HL-60 (cell line): ENCODE measurements at regions not wholly inside any gene's neighbourhood (a gene's known extent, or its start where the extent isn't known, plus 50 kb on each side); places are given as distances from the start of the nearest gene placed in this dataset.

ENCODE experiments used
- DNase-seq, 2 experiments: peaks; one replicate each; pipeline ENCODE4 v3.0.0-alpha.2; 2010 to 2020; ENCODE audit warnings: low read depth in 1 of 2, low spot score in 1 of 2
- H3K27ac ChIP-seq: fragments of 250-450 bp; sonication (Bioruptor Pico); replicated peaks from 2 replicates; pipeline ENCODE4 v1.5.1; 2020; ENCODE audit warnings: mild to moderate bottlenecking, moderate library complexity
- H3K27me3 ChIP-seq: fragments of 250-450 bp; sonication (Bioruptor Pico); 2 replicates; pipeline ENCODE4 v1.5.1; 2021; ENCODE audit warnings: mild to moderate bottlenecking, moderate library complexity; ENCODE audit not compliant: insufficient read depth, poor library complexity, severe bottlenecking
- H3K4me3 ChIP-seq: replicated peaks from 2 replicates; pipeline ENCODE4 v1.5.1; 2011; ENCODE audit warnings: mild to moderate bottlenecking, control low read depth, low read length; ENCODE audit not compliant: insufficient read depth
- CTCF ChIP-seq: IDR thresholded peaks from one replicate; pipeline ENCODE4 v1.5.1; 2011; ENCODE audit warnings: low read length, control low read depth, inconsistent platforms; ENCODE audit not compliant: insufficient read depth
- GABPA ChIP-seq: IDR thresholded peaks from 2 replicates; pipeline ENCODE4 v1.6.1; 2012; ENCODE audit warnings: low read depth
- POLR2AphosphoS5 ChIP-seq: IDR thresholded peaks from 2 replicates; pipeline ENCODE4 v1.6.1; 2012; ENCODE audit warnings: low read depth
- REST ChIP-seq: IDR thresholded peaks from 2 replicates; pipeline ENCODE4 v1.6.1; 2012; ENCODE audit warnings: low read depth; ENCODE audit not compliant: insufficient replicate concordance
- SPI1 ChIP-seq: IDR thresholded peaks from 2 replicates; pipeline ENCODE4 v1.6.1; 2012; ENCODE audit warnings: low read depth, mild to moderate bottlenecking, borderline replicate concordance

GRCh38 chr5:124801551-124801950 lies 55.1 kb upstream of the ZNF608 start:
- DNase-seq = no peak
- Histone ChIP-seq H3K27ac (no peak overlapping the region), H3K27me3 (no peaks in the 10 kb centered on the region), H3K4me3 (no peak overlapping the region)
- TF ChIP-seq SPI1 (no peak), POLR2AphosphoS5 (no peak), CTCF (no peak), GABPA (no peak), REST (no peak)

- TF ChIP-seq CTCF = no peak
- TF ChIP-seq POLR2AphosphoS5 = no peak
- no peak for TF ChIP-seq SPI1
- TF ChIP-seq REST = no peak
- TF ChIP-seq GABPA = no peak
- Histone ChIP-seq H3K4me3 (no peak overlapping the region), H3K27ac (no peak overlapping the region), H3K27me3 (no peaks in the 10 kb centered on the region)
- no peak for DNase-seq
Measured at GRCh38 chr5:124803617-124804323, 57.3 kb upstream of the ZNF608 start.

GRCh38 chr5:124806026-124806372 lies 59.6 kb upstream of the ZNF608 start:
- H3K27me3 ChIP-seq = no peaks in the 10 kb centered on the region
- TF ChIP-seq POLR2AphosphoS5 (no peak), CTCF (no peak), GABPA (no peak), REST (no peak), SPI1 (no peak)
- H3K27ac ChIP-seq = no peak overlapping the region
- no peak for DNase-seq
- H3K4me3 ChIP-seq = no peak overlapping the region
